SK-N-SH (cell line): ENCODE measurements at regions not wholly inside any gene's neighbourhood (a gene's known extent, or its start where the extent isn't known, plus 50 kb on each side); places are given as distances from the start of the nearest gene placed in this dataset.

Experiments
- CTCF ChIA-PET: fragments of 300-600, 350-600 bp; formaldehyde crosslinking; extraction: SDS; loops from one replicate; lab custom pipeline; 2021; lab: Yijun Ruan, JAX
- POLR2A ChIA-PET: fragments of 350-600 bp; sonication (Branson Sonifier 250); formaldehyde crosslinking; extraction: SDS; loops from one replicate; lab custom pipeline; 2020; ENCODE audit warnings: antibody characterized with exemption, inconsistent platforms; lab: Yijun Ruan, JAX
- DNase-seq: peaks from one replicate; pipeline ENCODE4 v3.0.0; 2012
- H2AFZ ChIP-seq: fragments of 200-600 bp; sonication (generic); 2 replicates; pipeline ENCODE4 v1.8.1; 2016; ENCODE audit warnings: antibody characterized with exemption, mild to moderate bottlenecking, low read depth
- H3F3A ChIP-seq: fragments of 200-600 bp; sonication (generic); replicated peaks from 2 replicates; pipeline ENCODE3; 2016; ENCODE audit warnings: antibody characterized with exemption, mild to moderate bottlenecking; ENCODE audit not compliant: insufficient read depth
- H3K27ac ChIP-seq, 2 experiments: fragments of 200-500 bp in 1 of 2; fragments of 200-600 bp in 1 of 2; sonication (Bioruptor generic) in 1 of 2; sonication (generic), shearing (Covaris generic) in 1 of 2; 2 replicates each; pipeline versions ENCODE4 v1.5.1 to v1.6.1; 2014 to 2016; ENCODE audit warnings: low read depth in 2 of 2, inconsistent platforms in 1 of 2, low read length in 1 of 2, mild to moderate bottlenecking in 1 of 2, mixed read lengths in 1 of 2
- H3K27me3 ChIP-seq: fragments of 200-600 bp; sonication (generic), shearing (Covaris generic); 2 replicates; pipeline ENCODE4 v1.6.1; 2016; ENCODE audit warnings: mixed run types; ENCODE audit not compliant: insufficient read depth
- H3K36me3 ChIP-seq, 2 experiments: fragments of 200-500 bp in 1 of 2; fragments of 200-600 bp in 1 of 2; sonication (Bioruptor generic) in 1 of 2; sonication (generic) in 1 of 2; replicated peaks in 1 of 2; 2 replicates each; pipeline versions ENCODE3 to v1.5.1; 2014 to 2016; ENCODE audit warnings: low read length in 1 of 2, mild to moderate bottlenecking in 1 of 2; ENCODE audit not compliant: insufficient read depth in 2 of 2, control insufficient read depth in 1 of 2
- H3K4me1 ChIP-seq, 2 experiments: fragments of 200-500 bp in 1 of 2; fragments of 200-600 bp in 1 of 2; sonication (Bioruptor generic) in 1 of 2; sonication (generic), shearing (Covaris generic) in 1 of 2; 2 replicates each; pipeline versions ENCODE4 v1.5.1 to v1.6.1; 2014 to 2016; ENCODE audit warnings: low read depth in 1 of 2, low read length in 1 of 2, mixed run types in 1 of 2; ENCODE audit not compliant: insufficient read depth in 2 of 2, control insufficient read depth in 1 of 2
- H3K4me2 ChIP-seq: fragments of 200-600 bp; sonication (generic), shearing (Covaris generic); 2 replicates; pipeline ENCODE4 v1.6.1; 2017; ENCODE audit warnings: mixed run types
- H3K4me3 ChIP-seq, 2 experiments: fragments of 200-500 bp in 1 of 2; fragments of 200-600 bp in 1 of 2; sonication (Bioruptor generic) in 1 of 2; sonication (generic), shearing (Covaris generic) in 1 of 2; 2 replicates each; pipeline versions ENCODE4 v1.5.1 to v1.8.1; 2014 to 2016; ENCODE audit warnings: low read depth in 2 of 2, inconsistent platforms in 1 of 2, low read length in 1 of 2, mild to moderate bottlenecking in 1 of 2, mixed read lengths in 1 of 2, moderate library complexity in 1 of 2
- H3K79me2 ChIP-seq: fragments of 200-600 bp; sonication (generic); 2 replicates; pipeline ENCODE4 v1.8.1; 2017; ENCODE audit warnings: mild to moderate bottlenecking; ENCODE audit not compliant: insufficient read depth
- H3K9ac ChIP-seq: fragments of 200-600 bp; sonication (generic); 2 replicates; pipeline ENCODE4 v1.6.1; 2017; ENCODE audit warnings: mixed run types
- H3K9me2 ChIP-seq: fragments of 200-600 bp; sonication (generic); 2 replicates; pipeline ENCODE4 v1.6.1; 2017; ENCODE audit warnings: mixed run types
- H3K9me3 ChIP-seq: fragments of 200-600 bp; sonication (generic); 2 replicates; pipeline ENCODE4 v1.6.1; 2017; ENCODE audit warnings: mixed run types, mild to moderate bottlenecking, moderate library complexity
- H4K20me1 ChIP-seq: fragments of 200-600 bp; sonication (generic); 2 replicates; pipeline ENCODE4 v1.6.1; 2017; ENCODE audit warnings: mild to moderate bottlenecking, mixed run types; ENCODE audit not compliant: insufficient read depth
- EZH2phosphoT487 ChIP-seq: fragments of 200-600 bp; sonication (generic); IDR thresholded peaks from 2 replicates; pipeline ENCODE4 v1.6.1; 2017; ENCODE audit warnings: low read depth, mixed run types, mild to moderate bottlenecking, antibody characterized with exemption, moderate library complexity, borderline replicate concordance
- FOXJ3 ChIP-seq: sonication (generic); formaldehyde crosslinking; IDR thresholded peaks from 2 replicates; pipeline ENCODE4 v1.5.1; 2020; ENCODE audit warnings: mild to moderate bottlenecking, missing genetic modification reagents
- FOXM1 ChIP-seq: IDR thresholded peaks from 2 replicates; pipeline ENCODE4 v1.4.0; 2012; ENCODE audit warnings: low read depth, mild to moderate bottlenecking
- GATA2 ChIP-seq: sonication (generic); formaldehyde crosslinking; IDR thresholded peaks from 2 replicates; pipeline ENCODE4 v1.5.0; 2020; ENCODE audit warnings: mild to moderate bottlenecking, missing genetic modification reagents
- JUND ChIP-seq: IDR thresholded peaks from 2 replicates; pipeline ENCODE4 v1.4.0; 2012
- NFIC ChIP-seq: IDR thresholded peaks from 2 replicates; pipeline ENCODE4 v1.4.0; 2012; ENCODE audit warnings: borderline replicate concordance
- NRF1 ChIP-seq: IDR thresholded peaks from 2 replicates; pipeline ENCODE4 v1.6.1; 2012; ENCODE audit warnings: low read depth, mild to moderate bottlenecking, low read length
- POLR2AphosphoS5 ChIP-seq: IDR thresholded peaks from 2 replicates; pipeline ENCODE4 v1.6.1; 2012; ENCODE audit warnings: low read depth, low read length
- REST ChIP-seq: IDR thresholded peaks from 2 replicates; pipeline ENCODE4 v1.6.1; 2012; ENCODE audit warnings: mild to moderate bottlenecking, low read depth, low read length, moderate library complexity
- SIN3A ChIP-seq: IDR thresholded peaks from 2 replicates; pipeline ENCODE4 v1.6.1; 2012; ENCODE audit warnings: low read depth, mild to moderate bottlenecking, low read length, moderate library complexity, borderline replicate concordance
- SMC3 ChIP-seq: IDR thresholded peaks from 2 replicates; pipeline ENCODE4 v1.6.1; 2012; ENCODE audit warnings: low read depth, low read length, improper control_type of control experiment
- TAF1 ChIP-seq: IDR thresholded peaks from 2 replicates; pipeline ENCODE4 v1.6.1; 2012; ENCODE audit warnings: low read depth, mild to moderate bottlenecking, low read length, moderate library complexity, borderline replicate concordance
- TCF12 ChIP-seq: IDR thresholded peaks from 2 replicates; pipeline ENCODE4 v1.4.0; 2012
- YY1 ChIP-seq: IDR thresholded peaks from 2 replicates; pipeline ENCODE4 v1.4.0; 2012; ENCODE audit warnings: low read depth, mild to moderate bottlenecking
- WGBS: methylation state at CpG from one replicate; pipeline ENCODE4 v1.1.6; 2017; ENCODE audit warnings: low lambda C conversion rate; 5-methylcytosine and 5-hydroxymethylcytosine counted together
- TF ChIP-seq, protein P1 (sequence below): fragments of 150-350 bp; IDR thresholded peaks from 2 replicates; pipeline ENCODE4 v1.6.1; 2017; ENCODE audit warnings: antibody characterized with exemption, low read length, low read depth, borderline replicate concordance
- TF ChIP-seq, protein P2 (sequence below): fragments of 200-600 bp; sonication (generic); IDR thresholded peaks from 2 replicates; pipeline ENCODE4 v1.6.1; 2017; ENCODE audit warnings: antibody characterized with exemption, mild to moderate bottlenecking, moderate library complexity
- TF ChIP-seq, protein P3 (sequence below): IDR thresholded peaks from 2 replicates; pipeline ENCODE4 v1.4.0; 2012; ENCODE audit warnings: low read depth

GRCh38 chr15:31792611-31793199, 237.6 kb upstream of the CHRNA7 start:
- H3K4me2 ChIP-seq: no peak overlapping the region
- no peak overlapping the region for H3K9ac ChIP-seq
- 45% methylated on average over 6 of the region's 9 CpGs for WGBS
- H3K27ac ChIP-seq: no peak overlapping the region
- no peaks in the 10 kb centered on the region for H4K20me1 ChIP-seq
- no peaks in the 10 kb centered on the region for H3K27me3 ChIP-seq
- no peaks in the 10 kb centered on the region for H3K9me2 ChIP-seq
- TF ChIP-seq FOXJ3 (CRISPR knock-in tag): no peak
- TF ChIP-seq EZH2phosphoT487: no peak
- no peak for TF ChIP-seq TCF12
- no peak for TF ChIP-seq TAF1
- TF ChIP-seq POLR2AphosphoS5: no peak
- no peak for TF ChIP-seq NRF1
- TF ChIP-seq YY1: no peak
- no peaks in the 10 kb centered on the region for H3F3A ChIP-seq
- no peaks in the 10 kb centered on the region for H3K79me2 ChIP-seq
- no peaks in the 10 kb centered on the region for H3K4me1 ChIP-seq
- no peak for DNase-seq
- H2AFZ ChIP-seq: no peak overlapping the region
- H3K9me3 ChIP-seq: no peaks in the 10 kb centered on the region
- no peaks in the 10 kb centered on the region for H3K36me3 ChIP-seq
- POLR2A ChIA-PET: no interaction called here
- H3K4me3 ChIP-seq: no peak overlapping the region
- CTCF ChIA-PET: no interaction called here

DNA sequence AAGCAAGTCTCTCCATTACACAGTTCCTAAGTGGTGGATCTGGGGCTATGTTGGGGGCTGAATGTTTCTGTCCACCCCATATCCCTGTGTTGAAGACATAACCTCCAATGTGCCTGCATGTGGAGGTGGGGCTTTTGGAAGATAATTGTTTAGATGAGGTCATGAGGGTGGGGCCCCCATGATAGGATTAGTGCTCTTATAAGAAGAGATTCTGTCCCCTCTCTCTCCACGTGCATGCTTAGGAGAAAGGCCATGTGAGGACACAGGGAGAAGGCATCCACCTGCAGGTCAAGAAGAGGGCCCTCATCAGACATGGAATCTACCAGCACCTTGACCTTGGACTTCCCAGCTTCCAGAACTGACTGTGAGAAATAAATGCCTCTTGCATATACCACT, 231.0 kb upstream of the CHRNA7 start:
- no peaks in the 10 kb centered on the region for H4K20me1 ChIP-seq
- CTCF ChIA-PET: interaction anchor here (1.2 kb wide), 1 partner anchor 54 kb away, joined by 3 read pairs; no protein-coding TSS in a partner anchor
- no peak for DNase-seq
- WGBS: 17% methylated on average over 1 of the region's 1 CpG
- TF ChIP-seq GATA2 (CRISPR knock-in tag) (no peak), SIN3A (no peak), REST (no peak), JUND (no peak), NRF1 (no peak), TCF12 (no peak), YY1 (no peak), EZH2phosphoT487 (no peak), SMC3 (no peak), NFIC (no peak), FOXM1 (no peak)
- TF ChIP-seq, protein P1, sequence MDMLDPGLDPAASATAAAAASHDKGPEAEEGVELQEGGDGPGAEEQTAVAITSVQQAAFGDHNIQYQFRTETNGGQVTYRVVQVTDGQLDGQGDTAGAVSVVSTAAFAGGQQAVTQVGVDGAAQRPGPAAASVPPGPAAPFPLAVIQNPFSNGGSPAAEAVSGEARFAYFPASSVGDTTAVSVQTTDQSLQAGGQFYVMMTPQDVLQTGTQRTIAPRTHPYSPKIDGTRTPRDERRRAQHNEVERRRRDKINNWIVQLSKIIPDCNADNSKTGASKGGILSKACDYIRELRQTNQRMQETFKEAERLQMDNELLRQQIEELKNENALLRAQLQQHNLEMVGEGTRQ: no peak
- TF ChIP-seq, protein P2, sequence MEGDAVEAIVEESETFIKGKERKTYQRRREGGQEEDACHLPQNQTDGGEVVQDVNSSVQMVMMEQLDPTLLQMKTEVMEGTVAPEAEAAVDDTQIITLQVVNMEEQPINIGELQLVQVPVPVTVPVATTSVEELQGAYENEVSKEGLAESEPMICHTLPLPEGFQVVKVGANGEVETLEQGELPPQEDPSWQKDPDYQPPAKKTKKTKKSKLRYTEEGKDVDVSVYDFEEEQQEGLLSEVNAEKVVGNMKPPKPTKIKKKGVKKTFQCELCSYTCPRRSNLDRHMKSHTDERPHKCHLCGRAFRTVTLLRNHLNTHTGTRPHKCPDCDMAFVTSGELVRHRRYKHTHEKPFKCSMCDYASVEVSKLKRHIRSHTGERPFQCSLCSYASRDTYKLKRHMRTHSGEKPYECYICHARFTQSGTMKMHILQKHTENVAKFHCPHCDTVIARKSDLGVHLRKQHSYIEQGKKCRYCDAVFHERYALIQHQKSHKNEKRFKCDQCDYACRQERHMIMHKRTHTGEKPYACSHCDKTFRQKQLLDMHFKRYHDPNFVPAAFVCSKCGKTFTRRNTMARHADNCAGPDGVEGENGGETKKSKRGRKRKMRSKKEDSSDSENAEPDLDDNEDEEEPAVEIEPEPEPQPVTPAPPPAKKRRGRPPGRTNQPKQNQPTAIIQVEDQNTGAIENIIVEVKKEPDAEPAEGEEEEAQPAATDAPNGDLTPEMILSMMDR: no peak
- TF ChIP-seq, protein P3, sequence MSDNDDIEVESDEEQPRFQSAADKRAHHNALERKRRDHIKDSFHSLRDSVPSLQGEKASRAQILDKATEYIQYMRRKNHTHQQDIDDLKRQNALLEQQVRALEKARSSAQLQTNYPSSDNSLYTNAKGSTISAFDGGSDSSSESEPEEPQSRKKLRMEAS: no peak
- TF ChIP-seq, all 33 proteins: peak for 0
- Histone ChIP-seq H2AFZ (no peak overlapping the region), H3K4me2 (no peak overlapping the region), H3K9me2 (no peaks in the 10 kb centered on the region), H3K79me2 (no peaks in the 10 kb centered on the region), H3K4me1 (peaks cover 0 to 18% of the 10 kb centered on the region in 2 experiments; a peak in 1 of 4 replicates), H3K4me3 (no peak overlapping the region), H3K27me3 (no peaks in the 10 kb centered on the region), H3K27ac (no peak overlapping the region), H3F3A (no peaks in the 10 kb centered on the region), H3K9ac (no peak overlapping the region), H3K36me3 (no peaks in the 10 kb centered on the region), H3K9me3 (no peaks in the 10 kb centered on the region)
- POLR2A ChIA-PET: no interaction called here
